ENCODE measurements at regions not wholly inside any gene's neighbourhood (a gene's known extent, or its start where the extent isn't known, plus 50 kb on each side); places are given as distances from the start of the nearest gene placed in this dataset.
"Not testable (repeated sequence)": the region's sequence is repeated elsewhere in the genome, so short reads cannot be mapped to it uniquely, and the experiment has no call there.

DNA sequence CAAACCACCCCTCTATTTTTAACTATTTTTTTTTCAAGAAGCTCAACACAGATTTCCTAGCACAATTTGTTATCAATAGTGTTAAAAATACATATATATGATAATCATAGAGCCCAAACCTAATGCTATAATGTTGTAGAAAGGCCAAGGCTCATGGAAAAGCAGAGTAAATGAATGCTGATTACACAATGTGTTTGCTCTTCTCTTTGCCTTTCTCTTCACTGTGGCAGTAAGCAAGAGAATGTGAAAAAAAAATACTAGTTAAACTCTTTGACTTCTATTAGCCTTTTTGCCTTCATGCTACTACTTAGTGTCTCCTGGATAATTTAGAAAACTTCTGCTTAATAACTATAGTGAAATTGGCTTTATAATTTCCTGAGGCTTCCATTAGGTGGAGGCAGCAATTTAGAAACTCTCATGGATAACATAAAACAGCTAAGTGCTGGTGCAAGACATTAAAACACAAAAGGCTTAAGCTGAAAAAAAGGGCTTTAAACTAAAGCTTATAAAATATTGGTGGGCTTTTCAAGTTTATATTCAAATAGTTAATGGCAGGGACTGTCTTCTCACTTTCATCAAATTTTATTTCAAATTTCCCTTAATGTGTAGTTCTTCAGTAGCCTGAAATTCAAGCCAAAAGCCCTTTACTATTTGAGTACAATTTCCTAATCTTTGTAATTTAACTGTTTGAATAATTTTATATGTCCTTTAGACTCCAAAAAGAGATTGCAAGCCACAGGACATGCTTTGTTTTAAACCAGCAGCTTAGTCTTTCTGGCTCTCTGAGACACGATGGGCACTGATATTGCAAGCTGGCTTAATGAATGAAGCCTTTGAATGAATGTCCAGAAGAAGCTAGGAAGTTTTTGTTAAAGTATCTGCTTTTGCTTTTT lies 2031.8 kb upstream of the CDH6 start:
- Mint-ChIP-seq H3K9me3 (peaks cover 15% of the 10 kb centered on the region), H3K4me3 (no peak overlapping the region), H3K36me3 (no peaks in the 10 kb centered on the region), H3K27ac (no peak overlapping the region), H3K27me3 (no peaks in the 10 kb centered on the region), H3K4me1 (ENCODE audit: low read depth) (no peaks in the 10 kb centered on the region)
- no peak for DNase-seq
- intact Hi-C loops (cut with micrococcal nuclease): no loop called here
- POLR2A ChIA-PET: no interaction called here
- CTCF ChIA-PET: no interaction called here

GRCh38 chr5:29157975-29158374 lies 2035.5 kb upstream of the CDH6 start:
- Mint-ChIP-seq H3K36me3 (no peaks in the 10 kb centered on the region), H3K4me3 (no peak overlapping the region), H3K27me3 (no peaks in the 10 kb centered on the region), H3K27ac (no peak overlapping the region), H3K9me3 (peaks cover 14% of the 10 kb centered on the region), H3K4me1 (ENCODE audit: low read depth) (no peaks in the 10 kb centered on the region)
- no peak for DNase-seq
- ChIA-PET CTCF (no interaction called here), POLR2A (no interaction called here)
- intact Hi-C loops (cut with micrococcal nuclease): no loop called here

DNA sequence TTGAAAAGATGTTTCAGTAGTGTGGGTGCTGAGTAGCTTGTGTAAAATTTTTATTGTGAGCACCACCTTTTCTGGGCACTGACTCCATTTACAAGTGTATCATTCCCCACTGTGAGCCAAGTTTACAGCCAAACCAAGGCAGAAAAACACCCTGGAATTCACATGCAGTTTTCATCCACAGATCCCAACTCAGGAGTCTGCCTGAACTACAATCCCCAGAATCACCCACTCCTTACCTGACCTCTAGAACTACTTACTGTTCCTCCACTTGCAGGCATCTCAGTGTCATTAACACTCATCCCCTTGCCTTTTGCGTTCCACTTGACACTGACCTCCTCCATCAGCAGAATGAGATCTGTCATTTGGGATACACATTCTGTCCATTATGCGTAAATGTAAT lies 2042.6 kb upstream of the CDH6 start:
- CTCF ChIA-PET: no interaction called here
- no peak overlapping the region for H3K27ac Mint-ChIP-seq
- H3K4me3 Mint-ChIP-seq: no peak overlapping the region
- H3K4me1 Mint-ChIP-seq (ENCODE audit: low read depth): no peaks in the 10 kb centered on the region
- DNase-seq: no peak
- H3K36me3 Mint-ChIP-seq: no peaks in the 10 kb centered on the region
- intact Hi-C loops (cut with micrococcal nuclease): no loop called here
- POLR2A ChIA-PET: no interaction called here
- peaks cover 15% of the 10 kb centered on the region for H3K9me3 Mint-ChIP-seq
- no peaks in the 10 kb centered on the region for H3K27me3 Mint-ChIP-seq

- H3K27me3 Mint-ChIP-seq: no peaks in the 10 kb centered on the region
- no peaks in the 10 kb centered on the region for H3K36me3 Mint-ChIP-seq
- ChIA-PET CTCF (no interaction called here), POLR2A (no interaction called here)
- DNase-seq: no peak
- no peak overlapping the region for H3K4me3 Mint-ChIP-seq
- H3K27ac Mint-ChIP-seq: no peak overlapping the region
- H3K4me1 Mint-ChIP-seq (ENCODE audit: low read depth): no peaks in the 10 kb centered on the region
- H3K9me3 Mint-ChIP-seq: peaks cover 14% of the 10 kb centered on the region
- intact Hi-C loops (cut with micrococcal nuclease): no loop called here
These were observed 2044.9 kb upstream of the CDH6 start for GRCh38 chr5:29148581-29148980.

- no peaks in the 10 kb centered on the region for H3K4me1 Mint-ChIP-seq (ENCODE audit: low read depth)
- POLR2A ChIA-PET: no interaction called here
- peaks cover 14% of the 10 kb centered on the region for H3K9me3 Mint-ChIP-seq
- no peaks in the 10 kb centered on the region for H3K36me3 Mint-ChIP-seq
- H3K27me3 Mint-ChIP-seq: no peaks in the 10 kb centered on the region
- no peak for DNase-seq
- no peak overlapping the region for H3K4me3 Mint-ChIP-seq
- intact Hi-C loops (cut with micrococcal nuclease): no loop called here
- H3K27ac Mint-ChIP-seq: no peak overlapping the region
- CTCF ChIA-PET: no interaction called here
These were observed 2045.4 kb upstream of the CDH6 start for GRCh38 chr5:29148073-29148472.

DNA sequence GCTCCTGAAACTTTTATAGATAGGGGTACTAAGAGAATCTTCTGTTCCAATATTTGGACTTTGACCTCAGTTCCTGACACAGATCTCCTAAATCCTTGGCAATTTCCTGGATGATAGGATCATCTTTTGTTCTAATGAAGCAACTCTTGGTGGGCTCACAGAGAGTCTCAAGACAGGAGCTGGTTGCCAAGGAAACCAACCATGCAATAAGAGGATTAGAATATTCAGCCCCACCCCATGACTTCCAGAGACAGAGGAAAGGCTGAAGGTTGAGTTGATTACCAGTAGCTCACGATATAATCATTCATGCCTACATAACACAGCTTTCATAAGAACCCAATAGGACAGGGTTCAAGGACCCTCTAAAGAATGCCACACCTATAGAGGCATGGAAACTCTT lies 2050.2 kb upstream of the CDH6 start:
- H3K4me3 Mint-ChIP-seq: no peak overlapping the region
- no peaks in the 10 kb centered on the region for H3K36me3 Mint-ChIP-seq
- intact Hi-C loops (cut with micrococcal nuclease): no loop called here
- CTCF ChIA-PET: no interaction called here
- H3K27ac Mint-ChIP-seq: no peak overlapping the region
- POLR2A ChIA-PET: no interaction called here
- H3K27me3 Mint-ChIP-seq: no peaks in the 10 kb centered on the region
- H3K9me3 Mint-ChIP-seq: peaks cover 8% of the 10 kb centered on the region
- H3K4me1 Mint-ChIP-seq (ENCODE audit: low read depth): no peaks in the 10 kb centered on the region
- DNase-seq: no peak

DNA sequence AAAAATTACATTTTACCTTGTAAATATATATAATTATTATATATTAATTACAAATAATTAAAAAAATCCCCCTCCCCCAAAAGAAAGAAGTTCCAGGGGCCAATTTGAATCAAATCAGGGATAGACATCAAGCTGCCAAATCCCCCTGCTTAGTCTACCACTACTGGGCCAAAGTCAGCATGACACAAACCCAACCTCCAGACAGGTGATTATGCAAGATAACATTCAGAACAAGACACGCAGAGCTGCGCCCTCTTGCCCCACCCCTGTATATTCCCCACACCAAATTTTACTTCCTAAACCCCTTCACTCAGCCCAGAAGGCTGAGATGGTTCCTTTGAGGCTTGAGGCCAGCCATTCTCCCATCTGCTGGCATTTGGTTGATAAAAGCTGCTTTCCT lies 2059.1 kb upstream of the CDH6 start:
- CTCF ChIA-PET: no interaction called here
- no peaks in the 10 kb centered on the region for H3K36me3 Mint-ChIP-seq
- H3K27ac Mint-ChIP-seq: no peak overlapping the region
- H3K9me3 Mint-ChIP-seq: peaks cover 24% of the 10 kb centered on the region
- H3K4me1 Mint-ChIP-seq (ENCODE audit: low read depth): no peaks in the 10 kb centered on the region
- no peak overlapping the region for H3K4me3 Mint-ChIP-seq
- H3K27me3 Mint-ChIP-seq: no peaks in the 10 kb centered on the region
- POLR2A ChIA-PET: no interaction called here
- no peak for DNase-seq
- intact Hi-C loops (cut with micrococcal nuclease): no loop called here

DNA sequence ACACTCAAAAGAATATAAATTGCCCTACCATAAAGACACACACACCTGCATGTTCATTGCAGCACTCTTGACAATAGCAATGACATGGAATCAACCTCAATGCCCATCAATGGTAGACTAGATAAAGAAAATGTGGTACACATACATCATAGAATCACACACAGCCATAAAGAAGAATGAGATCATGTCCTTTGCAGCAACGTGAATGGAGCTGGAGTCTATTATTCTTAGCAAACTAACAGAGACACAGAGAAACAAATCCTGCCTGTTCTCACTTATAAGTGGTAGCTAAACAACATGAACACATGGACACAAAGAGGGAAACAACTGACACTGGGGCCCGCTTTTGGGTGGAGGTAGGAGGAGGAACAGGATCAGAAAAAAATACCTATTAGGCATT lies 2062.2 kb upstream of the CDH6 start:
- no peak overlapping the region for H3K27ac Mint-ChIP-seq
- H3K36me3 Mint-ChIP-seq: no peaks in the 10 kb centered on the region
- intact Hi-C loops (cut with micrococcal nuclease): no loop called here
- no peaks in the 10 kb centered on the region for H3K4me1 Mint-ChIP-seq (ENCODE audit: low read depth)
- POLR2A ChIA-PET: no interaction called here
- CTCF ChIA-PET: no interaction called here
- H3K27me3 Mint-ChIP-seq: no peaks in the 10 kb centered on the region
- no peak for DNase-seq
- H3K4me3 Mint-ChIP-seq: no peak overlapping the region
- H3K9me3 Mint-ChIP-seq: peaks cover 26% of the 10 kb centered on the region

- Mint-ChIP-seq H3K27ac (no peak overlapping the region), H3K9me3 (peaks cover 25% of the 10 kb centered on the region), H3K36me3 (no peaks in the 10 kb centered on the region), H3K4me1 (ENCODE audit: low read depth) (no peaks in the 10 kb centered on the region), H3K27me3 (no peaks in the 10 kb centered on the region), H3K4me3 (no peak overlapping the region)
- intact Hi-C loops (cut with micrococcal nuclease): no loop called here
- no peak for DNase-seq
- ChIA-PET POLR2A (no interaction called here), CTCF (no interaction called here)
These were observed 2062.7 kb upstream of the CDH6 start for GRCh38 chr5:29130786-29131185.

DNA sequence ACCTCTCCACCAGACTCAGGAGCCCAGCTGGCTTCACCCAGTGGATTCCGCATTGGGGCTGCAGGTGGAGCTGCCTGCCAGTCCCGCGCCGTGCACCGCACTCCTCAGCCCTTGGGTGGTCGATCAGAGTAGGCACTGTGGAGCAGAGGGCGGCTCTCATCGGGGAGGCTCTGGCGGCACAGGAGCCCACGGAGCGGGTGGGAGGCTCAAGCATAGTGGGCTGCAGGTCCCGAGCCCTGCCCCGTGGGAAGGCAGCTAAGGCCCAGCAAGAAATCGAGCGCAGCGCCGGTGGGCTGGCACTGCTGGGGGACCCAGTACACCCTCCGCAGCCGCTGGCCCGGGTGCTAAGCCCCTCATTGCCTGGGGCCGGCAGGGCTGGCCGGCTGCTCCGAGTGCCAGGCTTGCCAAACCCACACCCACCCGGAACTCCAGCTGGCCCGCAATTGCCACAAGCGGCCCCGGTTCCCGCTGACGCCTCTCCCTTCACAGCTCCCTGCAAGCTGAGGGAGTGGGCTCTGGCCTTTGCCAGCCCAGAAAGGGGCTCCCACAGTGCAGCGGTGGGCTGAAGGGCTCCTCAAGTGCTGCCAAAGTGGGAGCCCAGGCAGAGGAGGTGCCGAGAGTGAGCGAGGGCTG lies 2065.8 kb upstream of the CDH6 start:
- H3K36me3 Mint-ChIP-seq; H3K4me3 Mint-ChIP-seq; CTCF ChIA-PET; H3K27me3 Mint-ChIP-seq; DNase-seq; H3K4me1 Mint-ChIP-seq (ENCODE audit: low read depth); H3K27ac Mint-ChIP-seq; intact Hi-C loops (cut with micrococcal nuclease); POLR2A ChIA-PET: not testable (repeated sequence)
- peaks cover 16% of the 10 kb centered on the region for H3K9me3 Mint-ChIP-seq

- CTCF ChIA-PET: not testable (repeated sequence)
These were observed 2067.0 kb upstream of the CDH6 start for GRCh38 chr5:29126462-29126861.

DNA sequence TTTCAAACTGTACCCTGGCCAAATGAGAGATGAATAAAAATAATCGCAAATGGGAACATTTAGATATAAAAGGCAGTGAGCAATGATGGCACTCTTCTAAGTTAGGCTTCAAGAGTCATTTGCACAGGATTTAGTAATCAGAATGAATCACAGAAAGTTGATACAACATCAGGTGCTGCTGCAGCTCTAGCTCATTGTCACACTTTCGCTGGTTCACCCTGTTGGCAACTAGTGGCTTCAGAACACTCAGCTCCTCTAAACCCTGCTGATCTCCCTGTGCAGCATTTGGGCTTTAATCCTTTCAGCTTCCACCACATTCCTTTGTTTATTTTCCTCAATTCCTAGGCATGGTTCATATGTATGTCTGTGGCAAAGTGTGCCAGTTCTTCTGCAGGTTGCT lies 2071.2 kb upstream of the CDH6 start:
- Mint-ChIP-seq H3K36me3 (no peaks in the 10 kb centered on the region), H3K27me3 (no peaks in the 10 kb centered on the region), H3K27ac (no peak overlapping the region), H3K4me3 (no peak overlapping the region), H3K4me1 (ENCODE audit: low read depth) (no peaks in the 10 kb centered on the region), H3K9me3 (peaks cover 8% of the 10 kb centered on the region)
- intact Hi-C loops (cut with micrococcal nuclease): no loop called here
- POLR2A ChIA-PET: no interaction called here
- DNase-seq: no peak
- CTCF ChIA-PET: no interaction called here

More at GRCh38 chr5:29126462-29126861, 2067.0 kb upstream of the CDH6 start:
- H3K4me1 Mint-ChIP-seq (ENCODE audit: low read depth); H3K36me3 Mint-ChIP-seq; H3K27ac Mint-ChIP-seq; POLR2A ChIA-PET; DNase-seq; H3K4me3 Mint-ChIP-seq; H3K27me3 Mint-ChIP-seq; intact Hi-C loops (cut with micrococcal nuclease): not testable (repeated sequence)
- H3K9me3 Mint-ChIP-seq: peaks cover 15% of the 10 kb centered on the region

DNA sequence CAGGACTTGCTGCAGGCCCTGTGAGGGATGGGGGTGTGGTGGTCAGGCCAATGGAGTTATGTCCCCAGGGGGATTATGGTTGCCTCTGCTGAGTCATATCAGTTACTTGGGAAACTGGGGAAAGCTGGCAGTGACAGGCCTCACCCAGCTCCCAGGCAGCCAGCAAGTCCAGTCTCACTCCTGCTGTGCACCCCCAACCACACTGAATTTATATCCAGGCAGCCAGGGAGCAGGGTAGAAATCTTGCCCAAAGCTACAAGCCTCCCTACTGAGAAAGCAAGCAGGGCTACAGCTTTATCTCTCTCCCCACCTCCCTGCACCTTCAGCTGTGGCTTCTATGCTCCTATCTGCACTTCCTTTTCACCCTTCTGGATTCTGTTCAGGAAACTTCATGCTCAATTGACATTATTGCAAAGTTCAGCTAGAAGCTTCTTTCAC lies 2076.0 kb upstream of the CDH9 start:
- CTCF ChIA-PET: no interaction called here
- H3K4me1 Mint-ChIP-seq (ENCODE audit: low read depth): no peaks in the 10 kb centered on the region
- DNase-seq: no peak
- no peaks in the 10 kb centered on the region for H3K36me3 Mint-ChIP-seq
- no peak overlapping the region for H3K27ac Mint-ChIP-seq
- H3K27me3 Mint-ChIP-seq: no peaks in the 10 kb centered on the region
- POLR2A ChIA-PET: no interaction called here
- peaks cover 20% of the 10 kb centered on the region for H3K9me3 Mint-ChIP-seq
- H3K4me3 Mint-ChIP-seq: no peak overlapping the region
- intact Hi-C loops (cut with micrococcal nuclease): no loop called here

All from activated CD4-positive, alpha-beta memory T cell treated with anti-CD3 and anti-CD28 coated beads for 36 hours (primary cell).